ENCODE measurements at regions not wholly inside any gene's neighbourhood (a gene's known extent, or its start where the extent isn't known, plus 50 kb on each side); places are given as distances from the start of the nearest gene placed in this dataset.

DNA sequence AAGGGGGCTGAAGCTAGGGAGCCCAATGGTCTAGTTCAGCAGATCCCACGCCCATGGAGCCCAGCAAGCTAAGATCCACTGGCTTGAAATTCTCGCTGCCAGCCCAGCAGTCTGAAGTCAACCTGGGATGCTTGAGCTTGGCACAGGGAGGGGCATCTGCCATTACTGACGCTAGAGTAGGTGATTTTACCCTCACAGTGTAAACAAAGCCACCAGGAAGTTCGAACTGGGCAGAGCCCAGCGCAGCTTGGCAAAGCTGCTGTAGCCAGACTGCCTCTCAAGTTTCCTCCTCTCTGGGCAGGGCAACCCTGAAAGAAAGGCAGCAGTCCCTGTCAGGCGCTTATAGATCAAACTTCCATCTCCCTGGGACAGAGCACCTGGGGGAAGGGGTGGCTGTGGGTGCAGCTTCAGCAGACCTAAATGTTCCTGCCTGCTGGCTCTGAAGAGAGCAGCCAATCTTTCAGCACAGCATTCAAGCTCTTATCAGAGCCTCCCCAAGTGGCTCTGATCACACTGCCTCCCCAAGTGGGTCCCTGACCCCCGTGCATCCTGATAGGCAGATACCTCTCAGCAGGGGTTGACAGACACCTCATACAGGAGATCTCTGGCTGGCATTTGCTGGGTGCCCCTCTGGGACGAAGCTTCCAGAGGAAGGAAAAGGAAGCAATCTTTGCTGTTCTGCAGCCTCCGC is 167.8 kb downstream of the CCDC71L start:
- ATAC-seq = no peak
- intact Hi-C loops (cut with micrococcal nuclease) = no loop called here
- no peaks in the 10 kb centered on the region for H3K9me3 ChIP-seq (ENCODE audit: control insufficient read depth, insufficient read depth, low read length)
- no peak overlapping the region for H3K27ac ChIP-seq (ENCODE audit: low read length)
- peaks cover 10 to 14% of the 10 kb centered on the region in 2 donors for H3K27me3 Mint-ChIP-seq (ENCODE audit: low read depth in 2 of 2)
- H3K4me1 Mint-ChIP-seq = no peaks in the 10 kb centered on the region
- H3K36me3 ChIP-seq (ENCODE audit: control insufficient read depth, insufficient read depth, low read length) = no peaks in the 10 kb centered on the region
- H3K27ac Mint-ChIP-seq = no peak overlapping the region
- H3K27me3 ChIP-seq (ENCODE audit: control insufficient read depth, insufficient read depth, low read length) = no peaks in the 10 kb centered on the region
- TF ChIP-seq, protein P1, sequence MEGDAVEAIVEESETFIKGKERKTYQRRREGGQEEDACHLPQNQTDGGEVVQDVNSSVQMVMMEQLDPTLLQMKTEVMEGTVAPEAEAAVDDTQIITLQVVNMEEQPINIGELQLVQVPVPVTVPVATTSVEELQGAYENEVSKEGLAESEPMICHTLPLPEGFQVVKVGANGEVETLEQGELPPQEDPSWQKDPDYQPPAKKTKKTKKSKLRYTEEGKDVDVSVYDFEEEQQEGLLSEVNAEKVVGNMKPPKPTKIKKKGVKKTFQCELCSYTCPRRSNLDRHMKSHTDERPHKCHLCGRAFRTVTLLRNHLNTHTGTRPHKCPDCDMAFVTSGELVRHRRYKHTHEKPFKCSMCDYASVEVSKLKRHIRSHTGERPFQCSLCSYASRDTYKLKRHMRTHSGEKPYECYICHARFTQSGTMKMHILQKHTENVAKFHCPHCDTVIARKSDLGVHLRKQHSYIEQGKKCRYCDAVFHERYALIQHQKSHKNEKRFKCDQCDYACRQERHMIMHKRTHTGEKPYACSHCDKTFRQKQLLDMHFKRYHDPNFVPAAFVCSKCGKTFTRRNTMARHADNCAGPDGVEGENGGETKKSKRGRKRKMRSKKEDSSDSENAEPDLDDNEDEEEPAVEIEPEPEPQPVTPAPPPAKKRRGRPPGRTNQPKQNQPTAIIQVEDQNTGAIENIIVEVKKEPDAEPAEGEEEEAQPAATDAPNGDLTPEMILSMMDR (IDR thresholded peaks at IDR 0.05) = no peak
- no peak overlapping the region for H3K4me3 Mint-ChIP-seq
- no peak for DNase-seq
- H3K4me3 ChIP-seq (ENCODE audit: low read length) = no peak overlapping the region
- H3K36me3 Mint-ChIP-seq = no peaks in the 10 kb centered on the region
- H3K4me1 ChIP-seq (ENCODE audit: control insufficient read depth, insufficient read depth, low read length) = no peaks in the 10 kb centered on the region
- peaks cover 0 to 8% of the 10 kb centered on the region in 2 donors for H3K9me3 Mint-ChIP-seq
- WGBS (ENCODE audit: insufficient coverage) = 91% methylated on average over 9 of the region's 9 CpGs

GRCh38 chr7:106488465-106488864 is 172.5 kb downstream of the CCDC71L start:
- no peaks in the 10 kb centered on the region for H3K36me3 Mint-ChIP-seq
- peaks cover 0 to 3% of the 10 kb centered on the region in 2 donors for H3K27me3 Mint-ChIP-seq (ENCODE audit: low read depth in 2 of 2)
- intact Hi-C loops (cut with micrococcal nuclease) = no loop called here
- no peak overlapping the region for H3K27ac Mint-ChIP-seq
- H3K4me3 Mint-ChIP-seq = no peak overlapping the region
- DNase-seq (no peak), ATAC-seq (no peak)
- H3K4me1 Mint-ChIP-seq = no peaks in the 10 kb centered on the region
- Histone ChIP-seq H3K4me3 (ENCODE audit: low read length) (no peak overlapping the region), H3K27me3 (ENCODE audit: control insufficient read depth, insufficient read depth, low read length) (no peaks in the 10 kb centered on the region), H3K27ac (ENCODE audit: low read length) (no peak overlapping the region), H3K4me1 (ENCODE audit: control insufficient read depth, insufficient read depth, low read length) (no peaks in the 10 kb centered on the region), H3K36me3 (ENCODE audit: control insufficient read depth, insufficient read depth, low read length) (no peaks in the 10 kb centered on the region), H3K9me3 (ENCODE audit: control insufficient read depth, insufficient read depth, low read length) (no peaks in the 10 kb centered on the region)
- TF ChIP-seq, protein P1 (IDR thresholded peaks at IDR 0.05) = no peak
- no peaks in the 10 kb centered on the region for H3K9me3 Mint-ChIP-seq
- WGBS (ENCODE audit: insufficient coverage) = 72% methylated on average over 5 of the region's 5 CpGs

DNA sequence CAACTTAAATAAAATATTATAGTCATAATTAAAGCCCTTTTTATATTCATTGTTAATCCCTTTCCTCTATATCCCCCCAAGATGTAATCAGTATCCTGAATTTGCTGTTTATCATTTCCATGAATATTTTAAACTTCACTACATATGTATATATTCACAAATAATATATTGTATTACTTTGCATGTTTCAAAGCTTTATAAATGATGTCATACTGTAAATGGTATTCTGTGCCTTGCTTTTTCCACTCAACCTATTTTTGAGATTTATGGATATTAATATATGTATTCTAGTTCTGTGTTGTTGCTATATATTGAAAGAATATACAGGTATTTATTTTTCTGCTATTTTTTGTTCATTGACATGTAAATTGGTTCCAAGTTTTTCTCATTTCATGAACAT is 173.1 kb downstream of the CCDC71L start:
- Mint-ChIP-seq H3K27me3 (ENCODE audit: low read depth in 2 of 2) (peaks cover 2 to 3% of the 10 kb centered on the region in 2 donors), H3K4me3 (no peak overlapping the region), H3K36me3 (no peaks in the 10 kb centered on the region), H3K4me1 (no peaks in the 10 kb centered on the region), H3K27ac (no peak overlapping the region), H3K9me3 (no peaks in the 10 kb centered on the region)
- Histone ChIP-seq H3K4me3 (ENCODE audit: low read length) (no peak overlapping the region), H3K36me3 (ENCODE audit: control insufficient read depth, insufficient read depth, low read length) (no peaks in the 10 kb centered on the region), H3K27ac (ENCODE audit: low read length) (no peak overlapping the region), H3K27me3 (ENCODE audit: control insufficient read depth, insufficient read depth, low read length) (no peaks in the 10 kb centered on the region), H3K9me3 (ENCODE audit: control insufficient read depth, insufficient read depth, low read length) (no peaks in the 10 kb centered on the region), H3K4me1 (ENCODE audit: control insufficient read depth, insufficient read depth, low read length) (no peaks in the 10 kb centered on the region)
- TF ChIP-seq, protein P1 (IDR thresholded peaks at IDR 0.05) = no peak
- intact Hi-C loops (cut with micrococcal nuclease) = no loop called here
- DNase-seq = no peak
- no peak for ATAC-seq

GRCh38 chr7:106486331-106486730 is 174.6 kb downstream of the CCDC71L start:
- Mint-ChIP-seq H3K4me1 (no peaks in the 10 kb centered on the region), H3K9me3 (no peaks in the 10 kb centered on the region), H3K4me3 (no peak overlapping the region), H3K27ac (no peak overlapping the region), H3K36me3 (no peaks in the 10 kb centered on the region), H3K27me3 (ENCODE audit: low read depth in 2 of 2) (peaks cover 7 to 18% of the 10 kb centered on the region in 2 donors)
- no peak for ATAC-seq
- H3K27ac ChIP-seq (ENCODE audit: low read length) = no peak overlapping the region
- H3K27me3 ChIP-seq (ENCODE audit: control insufficient read depth, insufficient read depth, low read length) = no peaks in the 10 kb centered on the region
- TF ChIP-seq, protein P1 (IDR thresholded peaks at IDR 0.05) = no peak
- H3K9me3 ChIP-seq (ENCODE audit: control insufficient read depth, insufficient read depth, low read length) = no peaks in the 10 kb centered on the region
- H3K4me3 ChIP-seq (ENCODE audit: low read length) = no peak overlapping the region
- no peak for DNase-seq
- intact Hi-C loops (cut with micrococcal nuclease) = no loop called here
- no peaks in the 10 kb centered on the region for H3K4me1 ChIP-seq (ENCODE audit: control insufficient read depth, insufficient read depth, low read length)
- 89% methylated on average over 2 of the region's 3 CpGs for WGBS (ENCODE audit: insufficient coverage)
- no peaks in the 10 kb centered on the region for H3K36me3 ChIP-seq (ENCODE audit: control insufficient read depth, insufficient read depth, low read length)
